PC-9 (cell line): ENCODE measurements at regions not wholly inside any gene's neighbourhood (a gene's known extent, or its start where the extent isn't known, plus 50 kb on each side); places are given as distances from the start of the nearest gene placed in this dataset.

ENCODE experiments used
- BruUV-seq: library from RNA; stranded (reverse); fragments of 400-500 nt; replicated peaks from 2 replicates; lab custom pipeline; 2021; lab: Mats Ljungman, UMichigan
- CTCF ChIA-PET: fragments of 300-600 bp; sonication (Branson Sonifier 250); formaldehyde crosslinking; loops from one replicate; lab custom pipeline; 2022; ENCODE audit warnings: antibody characterized with exemption; lab: Charles Lee
- POLR2A ChIA-PET: fragments of 300-600 bp; sonication (Branson Sonifier 250); formaldehyde crosslinking; loops from one replicate; lab custom pipeline; 2022; ENCODE audit warnings: antibody characterized with exemption; ENCODE audit not compliant: unreplicated experiment; lab: Charles Lee
- DNase-seq, 2 experiments: peaks; one replicate each; pipeline versions ENCODE4 v3.0.0 to v3.0.0-alpha.2; 2015 to 2022; ENCODE audit warnings: mixed read lengths in 1 of 2
- H2AFZ ChIP-seq: fragments of 200-600 bp; sonication (generic); 2 replicates; pipeline ENCODE4 v1.8.1; 2017; ENCODE audit warnings: antibody characterized with exemption
- H3F3A ChIP-seq: fragments of 200-600 bp; sonication (generic); 2 replicates; pipeline ENCODE4 v1.8.1; 2017; ENCODE audit warnings: antibody characterized with exemption, mild to moderate bottlenecking, low read depth; ENCODE audit not compliant: insufficient read depth
- H3K27ac ChIP-seq: fragments of 200-600 bp; sonication (generic); 2 replicates; pipeline ENCODE4 v1.6.1; 2016; ENCODE audit warnings: mixed run types
- H3K27me3 ChIP-seq: fragments of 200-600 bp; sonication (generic); 2 replicates; pipeline ENCODE4 v1.6.1; 2016; ENCODE audit warnings: low read depth, mixed run types; ENCODE audit not compliant: insufficient read depth
- H3K36me3 ChIP-seq: fragments of 200-600 bp; sonication (generic); 2 replicates; pipeline ENCODE4 v1.6.1; 2016; ENCODE audit warnings: low read depth, mixed run types
- H3K4me1 ChIP-seq: fragments of 200-600 bp; sonication (generic); replicated peaks from 2 replicates; pipeline ENCODE4 v1.6.1; 2016; ENCODE audit warnings: mixed run types; ENCODE audit not compliant: insufficient read depth
- H3K4me2 ChIP-seq: fragments of 200-600 bp; sonication (generic); 2 replicates; pipeline ENCODE4 v1.6.1; 2017; ENCODE audit warnings: mixed run types
- H3K4me3 ChIP-seq: fragments of 200-600 bp; sonication (generic); 2 replicates; pipeline ENCODE4 v1.6.1; 2016; ENCODE audit warnings: mixed run types
- H3K79me2 ChIP-seq: fragments of 200-600 bp; sonication (generic); 2 replicates; pipeline ENCODE4 v1.6.1; 2017; ENCODE audit warnings: low read depth, mixed run types
- H3K9me2 ChIP-seq: fragments of 200-600 bp; sonication (generic); 2 replicates; pipeline ENCODE4 v1.8.1; 2017; ENCODE audit warnings: mild to moderate bottlenecking; ENCODE audit not compliant: insufficient read depth
- H3K9me3 ChIP-seq: fragments of 200-600 bp; sonication (generic); 2 replicates; pipeline ENCODE4 v1.8.1; 2016; ENCODE audit warnings: low read depth; ENCODE audit not compliant: insufficient read depth
- H4K20me1 ChIP-seq: fragments of 200-600 bp; sonication (generic); 2 replicates; pipeline ENCODE4 v1.8.1; 2017; ENCODE audit not compliant: insufficient read depth
- CTCF ChIP-seq: fragments of 200-600 bp; sonication (generic); conservative IDR thresholded peaks from 2 replicates; pipeline ENCODE4 v1.6.1; 2017; ENCODE audit warnings: mixed run types, antibody characterized with exemption, mild to moderate bottlenecking, moderate library complexity
- EZH2 ChIP-seq: fragments of 200-600 bp; sonication (generic); IDR thresholded peaks from 2 replicates; pipeline ENCODE4 v1.8.0; 2017; ENCODE audit warnings: antibody characterized with exemption, low read depth
- intact Hi-C: fragments of 100-400 bp; cut with micrococcal nuclease; formaldehyde crosslinking; loops from one replicate; pipeline ENCODE4 v1.10.0; 2022; ENCODE audit not compliant: unreplicated experiment

GRCh38 chr4:119921830-119922229 is 144.8 kb downstream of the MAD2L1 start:
- Histone ChIP-seq H3K79me2 (no peaks in the 10 kb centered on the region), H3K27me3 (no peaks in the 10 kb centered on the region), H3K9me2 (no peaks in the 10 kb centered on the region), H3K9me3 (no peaks in the 10 kb centered on the region), H3K4me2 (no peak overlapping the region), H3K4me3 (no peak overlapping the region), H3K4me1 (no peaks in the 10 kb centered on the region), H3K27ac (no peak overlapping the region), H3F3A (no peaks in the 10 kb centered on the region), H3K36me3 (no peaks in the 10 kb centered on the region), H4K20me1 (no peaks in the 10 kb centered on the region), H2AFZ (no peak overlapping the region)
- BruUV-seq, result no TSS peak
- POLR2A ChIA-PET, result no interaction called here
- intact Hi-C loops, result no loop called here
- no peak for DNase-seq
- CTCF ChIA-PET, result no interaction called here
- TF ChIP-seq CTCF, result no peak
- TF ChIP-seq EZH2, result no peak

- BruUV-seq, result no TSS peak
- intact Hi-C loops, result no loop called here
- CTCF ChIA-PET, result no interaction called here
These were observed 160.4 kb downstream of the MAD2L1 start for GRCh38 chr4:119906277-119906676.

GRCh38 chr4:119898211-119898610 is 168.4 kb downstream of the MAD2L1 start:
- POLR2A ChIA-PET, result no interaction called here
- no peaks in the 10 kb centered on the region for H3K4me1 ChIP-seq
- H3K27me3 ChIP-seq, result no peaks in the 10 kb centered on the region
- H3K9me3 ChIP-seq, result no peaks in the 10 kb centered on the region
- no peak overlapping the region for H3K4me3 ChIP-seq
- no peak overlapping the region for H2AFZ ChIP-seq
- CTCF ChIA-PET, result no interaction called here
- H3K36me3 ChIP-seq, result no peaks in the 10 kb centered on the region
- H3F3A ChIP-seq, result no peaks in the 10 kb centered on the region
- intact Hi-C loops, result no loop called here
- H3K9me2 ChIP-seq, result no peaks in the 10 kb centered on the region
- no peak overlapping the region for H3K4me2 ChIP-seq
- no TSS peak for BruUV-seq
- H3K79me2 ChIP-seq, result no peaks in the 10 kb centered on the region
- H3K27ac ChIP-seq, result no peak overlapping the region
- TF ChIP-seq CTCF (no peak), EZH2 (no peak)
- H4K20me1 ChIP-seq, result no peaks in the 10 kb centered on the region
- DNase-seq, result no peak

More at GRCh38 chr4:119906277-119906676, 160.4 kb downstream of the MAD2L1 start:
- Histone ChIP-seq H3K4me1 (no peaks in the 10 kb centered on the region), H3K27me3 (no peaks in the 10 kb centered on the region), H3F3A (no peaks in the 10 kb centered on the region), H3K79me2 (no peaks in the 10 kb centered on the region), H3K27ac (no peak overlapping the region), H3K36me3 (no peaks in the 10 kb centered on the region), H3K4me2 (no peak overlapping the region), H2AFZ (no peak overlapping the region), H3K9me3 (no peaks in the 10 kb centered on the region), H3K9me2 (no peaks in the 10 kb centered on the region), H4K20me1 (no peaks in the 10 kb centered on the region), H3K4me3 (no peak overlapping the region)
- POLR2A ChIA-PET, result no interaction called here
- DNase-seq, result no peak
- TF ChIP-seq EZH2, result no peak
- no peak for TF ChIP-seq CTCF
